ENCODE measurements at regions not wholly inside any gene's neighbourhood (a gene's known extent, or its start where the extent isn't known, plus 50 kb on each side); places are given as distances from the start of the nearest gene placed in this dataset.

DNA sequence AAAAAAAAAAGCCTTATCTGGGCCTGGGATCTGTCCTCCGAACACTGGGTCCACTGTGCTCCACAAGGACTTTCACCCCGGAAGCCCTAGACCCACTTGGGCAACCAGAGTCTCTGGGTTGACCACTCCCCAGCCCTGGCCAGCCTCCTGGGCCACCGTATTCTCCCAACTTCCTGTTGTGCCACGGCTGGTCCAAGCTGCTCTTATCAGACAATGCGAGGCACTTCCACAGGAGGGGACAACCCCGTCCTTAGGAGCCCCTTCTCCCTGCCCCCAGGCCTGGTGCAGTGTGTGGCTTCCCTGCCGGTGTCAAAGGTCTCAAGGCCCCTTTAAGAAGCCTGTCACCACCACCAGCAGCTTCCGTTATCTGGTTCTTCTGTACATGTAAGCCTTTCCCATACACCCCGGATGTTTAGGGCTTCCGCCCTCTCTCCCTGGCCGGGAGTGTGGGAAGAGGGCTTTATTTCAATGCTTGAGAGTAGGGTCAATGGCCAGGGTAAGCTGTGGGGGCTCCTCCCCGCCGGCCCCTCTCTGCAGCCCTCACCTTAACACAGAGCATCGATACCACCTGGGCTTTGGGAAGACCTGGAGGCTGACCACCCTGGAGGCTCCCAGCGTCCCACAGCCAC is 313.0 kb downstream of the SEC14L1 start (continued):
- TF ChIP-seq, protein P1, sequence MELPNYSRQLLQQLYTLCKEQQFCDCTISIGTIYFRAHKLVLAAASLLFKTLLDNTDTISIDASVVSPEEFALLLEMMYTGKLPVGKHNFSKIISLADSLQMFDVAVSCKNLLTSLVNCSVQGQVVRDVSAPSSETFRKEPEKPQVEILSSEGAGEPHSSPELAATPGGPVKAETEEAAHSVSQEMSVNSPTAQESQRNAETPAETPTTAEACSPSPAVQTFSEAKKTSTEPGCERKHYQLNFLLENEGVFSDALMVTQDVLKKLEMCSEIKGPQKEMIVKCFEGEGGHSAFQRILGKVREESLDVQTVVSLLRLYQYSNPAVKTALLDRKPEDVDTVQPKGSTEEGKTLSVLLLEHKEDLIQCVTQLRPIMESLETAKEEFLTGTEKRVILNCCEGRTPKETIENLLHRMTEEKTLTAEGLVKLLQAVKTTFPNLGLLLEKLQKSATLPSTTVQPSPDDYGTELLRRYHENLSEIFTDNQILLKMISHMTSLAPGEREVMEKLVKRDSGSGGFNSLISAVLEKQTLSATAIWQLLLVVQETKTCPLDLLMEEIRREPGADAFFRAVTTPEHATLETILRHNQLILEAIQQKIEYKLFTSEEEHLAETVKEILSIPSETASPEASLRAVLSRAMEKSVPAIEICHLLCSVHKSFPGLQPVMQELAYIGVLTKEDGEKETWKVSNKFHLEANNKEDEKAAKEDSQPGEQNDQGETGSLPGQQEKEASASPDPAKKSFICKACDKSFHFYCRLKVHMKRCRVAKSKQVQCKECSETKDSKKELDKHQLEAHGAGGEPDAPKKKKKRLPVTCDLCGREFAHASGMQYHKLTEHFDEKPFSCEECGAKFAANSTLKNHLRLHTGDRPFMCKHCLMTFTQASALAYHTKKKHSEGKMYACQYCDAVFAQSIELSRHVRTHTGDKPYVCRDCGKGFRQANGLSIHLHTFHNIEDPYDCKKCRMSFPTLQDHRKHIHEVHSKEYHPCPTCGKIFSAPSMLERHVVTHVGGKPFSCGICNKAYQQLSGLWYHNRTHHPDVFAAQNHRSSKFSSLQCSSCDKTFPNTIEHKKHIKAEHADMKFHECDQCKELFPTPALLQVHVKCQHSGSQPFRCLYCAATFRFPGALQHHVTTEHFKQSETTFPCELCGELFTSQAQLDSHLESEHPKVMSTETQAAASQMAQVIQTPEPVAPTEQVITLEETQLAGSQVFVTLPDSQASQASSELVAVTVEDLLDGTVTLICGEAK (IDR thresholded peaks at IDR 0.05) = peak; percentile 42; the same call in 1 of the 2 replicates
- TF ChIP-seq, protein P1 (CRISPR knock-in tag; IDR thresholded peaks at IDR 0.05) = no peak
- TF ChIP-seq, protein P2, sequence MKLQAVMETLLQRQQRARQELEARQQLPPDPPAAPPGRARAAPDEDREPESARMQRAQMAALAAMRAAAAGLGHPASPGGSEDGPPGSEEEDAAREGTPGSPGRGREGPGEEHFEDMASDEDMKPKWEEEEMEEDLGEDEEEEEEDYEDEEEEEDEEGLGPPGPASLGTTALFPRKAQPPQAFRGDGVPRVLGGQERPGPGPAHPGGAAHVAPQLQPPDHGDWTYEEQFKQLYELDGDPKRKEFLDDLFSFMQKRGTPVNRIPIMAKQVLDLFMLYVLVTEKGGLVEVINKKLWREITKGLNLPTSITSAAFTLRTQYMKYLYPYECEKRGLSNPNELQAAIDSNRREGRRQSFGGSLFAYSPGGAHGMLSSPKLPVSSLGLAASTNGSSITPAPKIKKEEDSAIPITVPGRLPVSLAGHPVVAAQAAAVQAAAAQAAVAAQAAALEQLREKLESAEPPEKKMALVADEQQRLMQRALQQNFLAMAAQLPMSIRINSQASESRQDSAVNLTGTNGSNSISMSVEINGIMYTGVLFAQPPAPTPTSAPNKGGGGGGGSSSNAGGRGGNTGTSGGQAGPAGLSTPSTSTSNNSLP (IDR thresholded peaks at IDR 0.05; ENCODE audit: borderline replicate concordance, low read depth, low read length) = no peak
- TF ChIP-seq FOXK1 (CRISPR knock-in tag; IDR thresholded peaks at IDR 0.05; ENCODE audit: borderline replicate concordance) (no peak), SMARCB1 (IDR thresholded peaks at IDR 0.05; ENCODE audit: insufficient read length, low read depth) (no peak), TEAD1 (CRISPR knock-in tag; IDR thresholded peaks at IDR 0.05) (no peak), SRF (CRISPR knock-in tag; IDR thresholded peaks at IDR 0.05) (no peak), DPF2 (IDR thresholded peaks at IDR 0.05) (peak; percentile 58; the same call in 1 of the 2 replicates), ZNF175 (CRISPR knock-in tag; IDR thresholded peaks at IDR 0.05; ENCODE audit: low read depth) (peak; percentile 71; the same call in 1 of the 2 replicates), MCM2 (IDR thresholded peaks at IDR 0.05; ENCODE audit: low read depth) (no peak)
- TF ChIP-seq, protein P3, sequence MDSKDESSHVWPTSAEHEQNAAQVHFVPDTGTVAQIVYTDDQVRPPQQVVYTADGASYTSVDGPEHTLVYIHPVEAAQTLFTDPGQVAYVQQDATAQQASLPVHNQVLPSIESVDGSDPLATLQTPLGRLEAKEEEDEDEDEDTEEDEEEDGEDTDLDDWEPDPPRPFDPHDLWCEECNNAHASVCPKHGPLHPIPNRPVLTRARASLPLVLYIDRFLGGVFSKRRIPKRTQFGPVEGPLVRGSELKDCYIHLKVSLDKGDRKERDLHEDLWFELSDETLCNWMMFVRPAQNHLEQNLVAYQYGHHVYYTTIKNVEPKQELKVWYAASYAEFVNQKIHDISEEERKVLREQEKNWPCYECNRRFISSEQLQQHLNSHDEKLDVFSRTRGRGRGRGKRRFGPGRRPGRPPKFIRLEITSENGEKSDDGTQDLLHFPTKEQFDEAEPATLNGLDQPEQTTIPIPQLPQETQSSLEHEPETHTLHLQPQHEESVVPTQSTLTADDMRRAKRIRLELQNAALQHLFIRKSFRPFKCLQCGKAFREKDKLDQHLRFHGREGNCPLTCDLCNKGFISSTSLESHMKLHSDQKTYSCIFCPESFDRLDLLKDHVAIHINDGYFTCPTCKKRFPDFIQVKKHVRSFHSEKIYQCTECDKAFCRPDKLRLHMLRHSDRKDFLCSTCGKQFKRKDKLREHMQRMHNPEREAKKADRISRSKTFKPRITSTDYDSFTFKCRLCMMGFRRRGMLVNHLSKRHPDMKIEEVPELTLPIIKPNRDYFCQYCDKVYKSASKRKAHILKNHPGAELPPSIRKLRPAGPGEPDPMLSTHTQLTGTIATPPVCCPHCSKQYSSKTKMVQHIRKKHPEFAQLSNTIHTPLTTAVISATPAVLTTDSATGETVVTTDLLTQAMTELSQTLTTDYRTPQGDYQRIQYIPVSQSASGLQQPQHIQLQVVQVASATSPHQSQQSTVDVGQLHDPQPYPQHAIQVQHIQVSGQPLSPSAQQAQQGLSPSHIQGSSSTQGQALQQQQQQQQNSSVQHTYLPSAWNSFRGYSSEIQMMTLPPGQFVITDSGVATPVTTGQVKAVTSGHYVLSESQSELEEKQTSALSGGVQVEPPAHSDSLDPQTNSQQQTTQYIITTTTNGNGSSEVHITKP (IDR thresholded peaks at IDR 0.05; ENCODE audit: partially characterized antibody) = peak; percentile 83
- TF ChIP-seq, protein P4, sequence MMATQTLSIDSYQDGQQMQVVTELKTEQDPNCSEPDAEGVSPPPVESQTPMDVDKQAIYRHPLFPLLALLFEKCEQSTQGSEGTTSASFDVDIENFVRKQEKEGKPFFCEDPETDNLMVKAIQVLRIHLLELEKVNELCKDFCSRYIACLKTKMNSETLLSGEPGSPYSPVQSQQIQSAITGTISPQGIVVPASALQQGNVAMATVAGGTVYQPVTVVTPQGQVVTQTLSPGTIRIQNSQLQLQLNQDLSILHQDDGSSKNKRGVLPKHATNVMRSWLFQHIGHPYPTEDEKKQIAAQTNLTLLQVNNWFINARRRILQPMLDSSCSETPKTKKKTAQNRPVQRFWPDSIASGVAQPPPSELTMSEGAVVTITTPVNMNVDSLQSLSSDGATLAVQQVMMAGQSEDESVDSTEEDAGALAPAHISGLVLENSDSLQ (IDR thresholded peaks at IDR 0.05) = 0 out of 2 replicates have a peak, but pooled peaks have one; percentile 32
